Right atrium auricular region (tissue), 2 donors: ENCODE measurements at regions not wholly inside any gene's neighbourhood (a gene's known extent, or its start where the extent isn't known, plus 50 kb on each side); places are given as distances from the start of the nearest gene placed in this dataset.

ENCODE experiments used
- DNase-seq: peaks from one replicate; pipeline ENCODE4 v3.0.0-alpha.2; 2019; ENCODE audit warnings: low spot score
- H3K27ac ChIP-seq, 2 donors: fragments of 200-600 bp; sonication (generic); 1 replicate in 1 of 2; 2 replicates in 1 of 2; pipeline ENCODE4 v1.5.1; 2016 to 2019
- H3K27me3 ChIP-seq, 2 donors: fragments of 200-600 bp; sonication (generic); one replicate each; pipeline versions ENCODE4 v1.5.1 to v1.6.0; 2017 to 2019
- H3K36me3 ChIP-seq: fragments of 200-600 bp; sonication (generic); one replicate; pipeline ENCODE4 v1.5.1; 2016
- H3K4me1 ChIP-seq, 2 donors: fragments of 200-600 bp; sonication (generic); one replicate each; pipeline versions ENCODE4 v1.5.1 to v1.6.0; 2017 to 2019
- H3K4me3 ChIP-seq, 2 donors: fragments of 200-600 bp; sonication (generic); 1 replicate in 1 of 2; 2 replicates in 1 of 2; pipeline ENCODE4 v1.5.1; 2017 to 2019; ENCODE audit warnings: mild to moderate bottlenecking in 1 of 2, moderate library complexity in 1 of 2
- H3K9me3 ChIP-seq, 2 donors: fragments of 200-600 bp; sonication (generic); one replicate each; pipeline ENCODE4 v1.5.1; 2019
- TF ChIP-seq, protein P1 (sequence below), 2 donors: fragments of 200-600 bp; sonication (generic); IDR thresholded peaks; one replicate each; pipeline ENCODE4 v1.5.1; 2019; ENCODE audit warnings: antibody characterized with exemption in 2 of 2

DNA sequence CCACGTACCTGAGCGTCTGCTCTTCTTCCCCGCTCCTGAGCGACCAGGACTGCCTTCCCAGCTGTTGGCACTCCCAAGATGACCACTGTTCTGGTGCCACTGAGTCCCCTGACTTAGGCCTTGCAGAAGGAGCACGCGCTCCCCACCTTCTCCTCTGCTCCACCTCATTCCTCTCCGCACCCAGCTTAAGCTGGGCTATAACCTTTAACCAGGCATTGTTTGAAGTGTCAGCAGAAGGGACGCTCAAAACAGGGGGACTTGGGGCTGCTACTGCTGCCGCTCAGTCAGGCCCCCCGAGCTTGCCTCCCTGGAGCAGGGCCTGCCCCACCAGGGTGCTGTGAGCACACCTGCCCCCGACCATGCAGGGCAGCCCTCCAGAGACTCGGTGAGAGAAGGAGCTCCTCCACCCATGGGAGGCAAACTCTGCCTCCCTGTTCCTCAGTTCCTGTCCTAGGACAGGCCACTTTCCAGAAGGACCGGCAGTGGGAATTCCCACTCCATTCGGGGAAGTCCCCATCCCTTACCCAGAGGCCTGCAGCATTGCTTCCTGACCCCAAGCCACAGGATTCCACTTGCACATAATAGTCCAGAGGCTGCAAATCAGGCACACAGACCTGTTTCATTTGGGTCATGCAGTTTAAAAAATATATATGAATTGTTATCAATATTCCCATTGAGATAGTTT, 99.7 kb upstream of the ENPP6 start:
- no peak overlapping the region for H3K27ac ChIP-seq
- TF ChIP-seq, protein P1, sequence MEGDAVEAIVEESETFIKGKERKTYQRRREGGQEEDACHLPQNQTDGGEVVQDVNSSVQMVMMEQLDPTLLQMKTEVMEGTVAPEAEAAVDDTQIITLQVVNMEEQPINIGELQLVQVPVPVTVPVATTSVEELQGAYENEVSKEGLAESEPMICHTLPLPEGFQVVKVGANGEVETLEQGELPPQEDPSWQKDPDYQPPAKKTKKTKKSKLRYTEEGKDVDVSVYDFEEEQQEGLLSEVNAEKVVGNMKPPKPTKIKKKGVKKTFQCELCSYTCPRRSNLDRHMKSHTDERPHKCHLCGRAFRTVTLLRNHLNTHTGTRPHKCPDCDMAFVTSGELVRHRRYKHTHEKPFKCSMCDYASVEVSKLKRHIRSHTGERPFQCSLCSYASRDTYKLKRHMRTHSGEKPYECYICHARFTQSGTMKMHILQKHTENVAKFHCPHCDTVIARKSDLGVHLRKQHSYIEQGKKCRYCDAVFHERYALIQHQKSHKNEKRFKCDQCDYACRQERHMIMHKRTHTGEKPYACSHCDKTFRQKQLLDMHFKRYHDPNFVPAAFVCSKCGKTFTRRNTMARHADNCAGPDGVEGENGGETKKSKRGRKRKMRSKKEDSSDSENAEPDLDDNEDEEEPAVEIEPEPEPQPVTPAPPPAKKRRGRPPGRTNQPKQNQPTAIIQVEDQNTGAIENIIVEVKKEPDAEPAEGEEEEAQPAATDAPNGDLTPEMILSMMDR (IDR thresholded peaks at IDR 0.05): no peak
- no peaks in the 10 kb centered on the region for H3K9me3 ChIP-seq
- H3K4me1 ChIP-seq: no peaks in the 10 kb centered on the region
- no peak overlapping the region for H3K4me3 ChIP-seq
- DNase-seq: no peak
- no peaks in the 10 kb centered on the region for H3K36me3 ChIP-seq
- no peaks in the 10 kb centered on the region for H3K27me3 ChIP-seq

DNA sequence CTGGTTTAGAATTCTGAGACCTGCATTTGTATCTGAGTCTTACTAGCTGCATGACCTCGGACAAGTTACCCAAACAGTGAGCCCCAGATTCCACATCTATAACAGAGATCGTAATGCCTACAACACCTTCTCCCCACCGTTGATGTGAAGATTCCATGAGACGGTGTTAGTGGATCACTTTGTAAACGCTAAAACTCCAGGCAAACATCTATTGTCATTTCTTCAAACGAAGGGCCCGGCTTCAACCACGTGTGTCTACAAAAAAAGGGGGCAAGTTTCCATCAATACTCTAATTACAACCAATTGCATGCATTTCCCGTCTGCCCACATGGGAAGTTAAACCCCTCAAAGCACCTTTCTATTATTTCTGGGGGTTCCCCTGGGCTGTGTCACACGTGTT, 99.1 kb upstream of the ENPP6 start:
- no peaks in the 10 kb centered on the region for H3K36me3 ChIP-seq
- H3K4me1 ChIP-seq: no peaks in the 10 kb centered on the region
- no peaks in the 10 kb centered on the region for H3K9me3 ChIP-seq
- TF ChIP-seq, protein P1 (IDR thresholded peaks at IDR 0.05): no peak
- H3K4me3 ChIP-seq: no peak overlapping the region
- no peak for DNase-seq
- H3K27ac ChIP-seq: no peak overlapping the region
- H3K27me3 ChIP-seq: no peaks in the 10 kb centered on the region

DNA sequence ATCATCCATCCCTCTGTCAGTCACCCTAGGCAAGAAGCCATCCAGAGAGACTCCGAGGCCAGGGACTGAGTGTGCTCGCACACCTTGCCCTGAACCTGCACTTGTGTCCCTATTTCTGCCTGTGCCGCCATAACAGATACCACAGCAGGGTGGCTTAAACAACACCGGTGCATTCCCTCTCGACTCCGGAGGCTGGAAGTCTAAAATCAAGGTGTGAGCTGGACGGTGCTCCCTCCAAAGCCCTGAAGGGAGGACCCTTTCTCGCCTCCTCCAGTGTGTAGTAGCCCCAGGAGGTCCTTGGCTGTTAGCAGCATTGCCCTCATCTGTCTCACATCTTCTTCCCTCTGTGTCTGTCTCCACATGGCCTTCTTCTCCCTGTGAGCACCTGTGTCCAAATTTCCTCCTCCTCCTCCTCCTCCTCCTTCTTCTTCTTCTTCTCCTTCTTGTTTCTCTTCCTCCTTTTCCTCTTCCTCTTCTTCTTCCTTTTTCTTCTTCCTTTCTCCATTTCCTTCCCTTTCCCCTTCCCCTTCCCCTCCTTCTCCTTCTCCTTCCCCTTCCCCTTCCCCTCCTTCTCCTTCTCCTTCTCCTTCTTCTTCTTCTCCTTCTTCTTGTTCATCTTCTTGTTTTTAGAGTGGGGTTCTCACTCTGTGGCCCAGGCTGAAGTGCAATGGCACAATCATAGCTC, 98.1 kb upstream of the ENPP6 start:
- Histone ChIP-seq H3K4me1 (no peaks in the 10 kb centered on the region), H3K27me3 (no peaks in the 10 kb centered on the region), H3K9me3 (no peaks in the 10 kb centered on the region), H3K27ac (no peak overlapping the region), H3K36me3 (no peaks in the 10 kb centered on the region), H3K4me3 (no peak overlapping the region)
- TF ChIP-seq, protein P1 (IDR thresholded peaks at IDR 0.05): no peak
- DNase-seq: peak; percentile 34

DNA sequence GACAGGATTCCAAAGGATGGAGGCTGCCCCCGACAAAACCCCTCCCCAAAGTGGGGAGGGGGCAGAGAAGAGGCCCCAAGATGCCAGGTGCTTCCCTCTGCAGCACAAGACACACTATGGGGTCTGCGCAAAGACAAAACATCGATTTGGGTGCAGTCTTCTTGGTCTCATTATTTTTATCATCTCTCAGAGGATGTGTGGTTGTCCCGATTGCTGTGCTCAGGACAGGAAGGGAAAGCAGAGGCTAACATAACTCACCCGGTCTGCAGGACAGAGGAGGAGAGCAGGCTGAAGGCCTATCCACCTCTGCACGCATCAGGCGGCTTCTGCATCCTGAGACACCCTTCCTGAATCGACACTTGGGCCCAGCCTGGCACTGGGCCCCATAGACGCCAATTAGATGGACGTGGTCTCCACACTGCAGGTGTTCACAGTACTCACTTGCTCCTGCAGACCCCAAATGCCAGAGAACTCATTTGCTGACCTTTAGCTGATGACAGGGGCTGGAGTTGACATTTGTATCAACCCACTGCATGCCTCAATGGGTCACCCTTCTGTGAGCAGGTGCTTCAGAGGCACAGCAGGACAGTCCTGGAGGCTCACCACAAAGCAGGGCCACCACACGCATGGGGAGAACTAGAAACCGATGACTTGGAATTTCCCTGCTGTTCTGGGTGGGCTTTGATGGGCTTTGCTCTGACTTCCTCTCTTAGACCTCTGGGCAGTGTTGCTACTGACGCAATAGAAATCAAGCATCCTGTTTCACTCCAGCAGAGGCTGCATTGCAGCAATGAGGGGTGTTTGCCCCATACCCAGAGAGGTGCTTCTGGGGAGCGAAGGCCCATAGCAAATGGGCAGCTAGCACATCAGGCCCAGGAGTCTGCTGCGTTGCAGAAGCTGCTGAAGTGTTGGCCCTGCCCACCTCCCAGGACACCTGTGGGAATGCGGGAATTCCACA, 96.3 kb upstream of the ENPP6 start:
- TF ChIP-seq, protein P1 (IDR thresholded peaks at IDR 0.05): no peak
- Histone ChIP-seq H3K27me3 (no peaks in the 10 kb centered on the region), H3K36me3 (no peaks in the 10 kb centered on the region), H3K4me3 (no peak overlapping the region), H3K27ac (no peak overlapping the region), H3K9me3 (no peaks in the 10 kb centered on the region), H3K4me1 (no peaks in the 10 kb centered on the region)
- peak; percentile 58 for DNase-seq

DNA sequence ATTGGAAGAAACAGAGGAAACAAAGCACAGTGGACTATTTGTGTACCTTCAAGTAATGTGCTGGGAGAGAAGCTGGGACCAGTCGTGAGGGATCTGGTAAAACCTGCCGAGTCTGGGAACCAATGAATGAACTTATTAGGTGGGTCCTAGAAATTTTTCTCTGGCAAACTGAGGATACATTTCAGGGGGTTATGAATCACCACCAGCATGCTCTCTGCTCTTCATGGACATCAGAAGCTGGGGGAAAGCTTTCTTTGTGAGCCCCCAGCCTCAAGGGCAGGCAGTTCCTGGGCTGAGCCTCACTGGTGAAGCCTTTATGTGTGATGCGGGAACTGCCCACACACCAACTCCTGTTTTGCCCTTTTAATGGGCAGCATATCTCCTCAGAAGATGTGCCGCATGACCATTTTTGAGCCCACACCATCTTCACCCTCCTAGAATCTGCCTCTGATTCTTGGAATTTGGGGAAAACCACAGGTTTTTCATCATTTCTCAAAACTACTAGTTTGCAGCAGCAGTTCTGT, 95.4 kb upstream of the ENPP6 start:
- Histone ChIP-seq H3K9me3 (no peaks in the 10 kb centered on the region), H3K4me1 (no peaks in the 10 kb centered on the region), H3K36me3 (no peaks in the 10 kb centered on the region), H3K4me3 (no peak overlapping the region), H3K27ac (no peak overlapping the region), H3K27me3 (no peaks in the 10 kb centered on the region)
- peak; percentile 50 for DNase-seq
- TF ChIP-seq, protein P1 (IDR thresholded peaks at IDR 0.05): no peak
